GM19397 (cell line): ENCODE measurements at regions not wholly inside any gene's neighbourhood (a gene's known extent, or its start where the extent isn't known, plus 50 kb on each side); places are given as distances from the start of the nearest gene placed in this dataset.

Experiments used
- ATAC-seq: cut with Tn5 transposase; IDR thresholded peaks from one replicate; pipeline ENCODE4 v1.9.1; 2021; ENCODE audit warnings: mild to moderate bottlenecking, moderate library complexity; ENCODE audit not compliant: unreplicated experiment

DNA sequence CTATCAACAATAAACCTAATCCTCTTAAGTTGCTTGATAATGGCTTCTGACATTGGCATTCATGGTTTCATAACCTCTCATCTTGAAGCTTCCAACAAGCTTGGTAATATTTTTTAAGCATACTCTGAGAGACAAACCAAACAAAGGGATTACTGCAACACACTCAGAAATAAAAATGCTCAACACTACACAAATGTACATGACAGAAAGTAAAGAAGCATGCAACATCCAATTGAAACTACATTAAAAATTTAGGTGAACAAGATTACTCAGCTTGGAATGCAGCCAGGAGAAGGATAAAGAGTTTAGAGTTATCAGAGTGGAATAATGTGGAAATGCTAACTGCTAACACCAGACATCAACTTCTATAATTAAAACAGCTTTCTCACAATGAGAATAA is 1136.6 kb upstream of the PABPC4L start:
- no peak for ATAC-seq

DNA sequence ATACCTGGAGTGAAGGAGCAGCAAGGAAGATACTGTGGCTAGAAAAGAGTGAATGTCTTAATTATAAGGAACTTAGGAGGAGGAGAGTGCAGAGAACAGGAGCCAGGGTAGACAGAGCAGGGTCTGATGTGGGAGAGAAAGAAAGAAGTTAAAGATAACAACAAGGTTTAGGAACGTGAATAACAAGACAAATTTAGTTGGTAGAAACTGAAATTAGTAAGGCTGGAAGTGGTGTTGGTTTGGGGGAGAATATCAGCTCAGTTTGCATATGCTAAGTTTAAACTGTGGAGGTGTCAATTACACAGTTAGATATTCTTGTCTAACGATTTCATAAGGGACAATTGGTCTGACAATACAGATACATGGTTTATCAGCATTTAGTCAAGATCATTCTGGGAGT is 1123.7 kb upstream of the PABPC4L start:
- no peak for ATAC-seq

- no peak for ATAC-seq
These were observed 1118.1 kb upstream of the PABPC4L start for GRCh38 chr4:135319685-135320084.

- ATAC-seq = no peak
These were observed 1114.7 kb upstream of the PABPC4L start for GRCh38 chr4:135316266-135316779.

GRCh38 chr4:135290136-135290535 is 1088.5 kb upstream of the PABPC4L start:
- ATAC-seq = no peak

- no peak for ATAC-seq
These were observed 1082.3 kb upstream of the PABPC4L start for GRCh38 chr4:135283934-135284333.

DNA sequence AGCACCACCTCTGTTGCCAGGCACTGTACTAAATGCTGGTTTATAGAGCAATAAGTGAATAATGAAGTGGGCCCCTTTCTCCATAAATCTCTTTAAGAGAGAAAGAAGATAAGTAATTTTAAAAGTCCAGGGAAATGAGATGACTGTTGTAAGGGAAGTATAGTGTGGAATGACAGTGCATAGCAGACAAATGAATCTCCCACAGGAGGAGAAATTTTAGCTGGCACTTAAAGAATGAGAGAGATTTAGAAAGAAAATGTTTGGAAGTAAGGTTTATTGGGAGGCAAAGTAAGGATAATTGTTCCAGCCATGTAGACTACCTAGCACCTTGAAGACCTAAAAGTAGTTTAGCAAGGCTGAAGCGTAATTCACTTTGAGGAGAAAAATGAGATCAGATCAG is 1081.1 kb upstream of the PABPC4L start:
- no peak for ATAC-seq

- ATAC-seq = no peak
These were observed 1079.6 kb upstream of the PABPC4L start for GRCh38 chr4:135281230-135281629.

GRCh38 chr4:135277980-135278315 is 1076.4 kb upstream of the PABPC4L start:
- ATAC-seq = no peak

DNA sequence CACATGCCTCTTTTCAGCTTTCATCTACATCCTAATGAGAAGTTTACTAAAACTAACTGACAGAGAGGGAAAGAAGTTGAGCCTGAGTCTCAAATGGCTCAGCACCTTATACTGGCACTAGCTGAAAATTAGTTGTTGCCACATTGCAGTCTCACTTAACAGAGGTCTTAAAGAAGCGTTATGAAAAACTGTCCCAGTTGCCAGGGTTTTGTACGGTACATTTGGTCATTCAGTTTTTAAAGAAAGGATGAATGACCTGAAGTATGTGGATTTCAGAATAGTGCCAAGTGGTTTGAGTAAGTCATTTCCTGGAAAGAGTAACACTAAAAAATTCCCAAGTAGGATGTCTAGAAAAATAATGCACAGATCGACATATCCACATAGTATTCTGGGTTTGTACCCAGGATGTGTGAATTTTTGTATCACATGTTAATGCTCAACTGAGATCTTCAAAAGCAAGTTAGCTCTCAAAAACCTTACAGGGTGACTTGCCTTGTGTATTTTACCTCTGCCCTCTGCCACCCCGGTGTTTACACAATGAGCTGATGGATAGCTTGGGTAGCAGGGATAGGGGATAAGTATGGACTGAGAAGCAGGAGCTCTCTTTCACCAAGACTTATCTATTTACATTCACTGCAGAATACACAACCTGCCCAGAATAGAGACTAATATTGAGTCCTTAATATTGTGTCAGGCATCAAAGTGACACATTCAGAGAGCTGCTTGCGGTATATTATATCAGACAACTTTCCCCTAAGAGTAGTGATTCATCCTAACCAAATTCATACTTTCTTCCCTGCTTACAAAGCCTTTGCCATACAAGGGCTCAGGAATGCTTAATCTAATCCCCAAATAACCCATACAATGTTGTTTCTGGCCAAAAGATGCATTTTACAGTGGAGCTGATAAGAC is 1075.7 kb upstream of the PABPC4L start:
- no peak for ATAC-seq

DNA sequence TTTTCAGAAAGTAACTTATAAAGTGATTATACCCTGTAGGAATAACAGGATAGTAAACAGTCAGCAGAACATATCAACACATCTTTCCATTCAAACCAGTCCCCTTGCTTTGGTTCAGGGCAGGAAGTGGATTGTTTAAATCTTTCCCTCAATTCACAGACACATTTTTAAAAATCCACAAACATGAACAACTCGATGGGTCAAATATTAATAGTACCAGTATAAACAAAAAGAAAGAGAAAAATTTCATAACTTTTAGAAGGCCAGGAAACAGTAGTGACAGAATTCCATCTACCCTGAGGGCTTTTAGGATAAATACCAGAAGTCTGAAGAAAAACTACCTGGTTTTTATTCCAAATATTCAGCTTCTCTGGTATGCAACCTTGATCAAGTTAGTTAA is 1072.8 kb upstream of the PABPC4L start:
- ATAC-seq = no peak

DNA sequence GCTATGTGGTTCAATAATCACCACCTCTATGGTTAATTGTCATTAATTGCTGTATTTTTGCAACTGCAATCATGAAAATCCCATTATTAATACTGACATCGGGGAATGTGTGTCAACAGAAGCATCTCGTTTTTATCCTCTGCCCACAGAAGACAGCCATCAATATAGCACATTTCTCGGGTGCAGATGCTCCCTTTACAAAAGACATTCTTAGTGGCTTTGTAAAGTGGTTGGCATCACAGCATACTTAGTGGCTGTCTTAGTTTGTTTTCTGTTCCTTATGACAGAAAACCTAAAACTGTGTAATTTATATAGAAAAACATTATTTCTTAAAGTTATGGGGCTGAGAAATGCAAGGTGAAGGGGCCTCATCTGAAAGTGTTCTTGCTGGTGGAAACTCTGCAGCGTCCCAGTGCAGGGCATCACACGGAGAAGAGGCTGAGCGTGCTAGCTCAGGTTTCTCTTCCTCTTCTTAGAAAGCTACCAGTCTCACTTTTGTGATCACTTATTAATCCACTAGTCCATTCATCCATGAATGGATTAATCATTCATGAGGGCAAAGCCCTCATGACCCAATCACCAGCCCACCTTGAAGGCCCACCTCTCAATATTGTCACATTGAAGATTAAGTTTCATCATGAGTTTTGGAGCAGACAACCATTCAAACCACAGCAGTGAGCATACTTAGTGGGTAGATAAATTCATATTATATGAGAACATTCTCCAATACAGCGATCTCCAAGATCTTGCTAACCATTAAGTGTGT is 1067.7 kb upstream of the PABPC4L start:
- ATAC-seq = peak; percentile 89

GRCh38 chr4:135268369-135268768 is 1066.8 kb upstream of the PABPC4L start:
- ATAC-seq = no peak

GRCh38 chr4:135267148-135267865 is 1065.7 kb upstream of the PABPC4L start:
- ATAC-seq = no peak

DNA sequence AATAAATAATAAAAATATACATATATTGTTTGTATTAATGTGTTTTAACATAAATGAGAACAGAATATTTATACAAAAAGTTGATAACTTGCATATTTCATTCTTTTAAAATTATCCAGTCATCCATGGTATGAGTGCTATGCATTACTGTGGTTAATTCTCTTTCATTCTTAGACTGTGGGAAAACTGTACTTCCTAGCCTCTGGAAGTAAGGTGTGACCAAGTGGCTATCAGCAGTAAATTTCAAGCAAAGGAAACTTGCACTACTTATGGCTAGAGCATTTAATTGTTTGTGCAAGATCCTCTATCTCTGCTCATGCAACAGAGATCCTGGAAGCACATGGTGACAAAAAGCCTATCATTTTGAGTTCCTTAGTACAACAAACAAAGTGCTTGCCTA is 1054.5 kb upstream of the PABPC4L start:
- no peak for ATAC-seq

GRCh38 chr4:135250040-135250439 is 1048.5 kb upstream of the PABPC4L start:
- ATAC-seq = no peak

DNA sequence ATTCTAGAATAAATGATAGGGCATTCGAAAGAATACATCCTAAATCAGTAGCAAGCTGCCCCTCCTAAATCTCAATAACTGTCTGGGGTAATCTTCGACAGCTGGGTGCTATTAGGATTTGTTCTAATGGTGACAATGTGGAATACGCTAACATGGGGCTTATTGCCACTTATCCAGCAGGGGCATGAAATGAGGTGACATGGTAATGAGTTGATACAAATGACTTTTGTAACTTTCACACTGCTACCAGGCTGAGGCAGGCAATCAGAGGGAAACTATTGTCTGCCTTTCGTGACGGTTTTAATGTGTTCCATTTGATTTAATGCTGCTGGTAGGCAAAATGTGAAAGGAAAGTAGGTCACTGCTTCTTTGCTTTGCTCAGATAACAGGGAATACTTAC is 1047.4 kb upstream of the PABPC4L start:
- ATAC-seq = no peak

- ATAC-seq = no peak
These were observed 1043.1 kb upstream of the PABPC4L start for GRCh38 chr4:135244696-135245095.

- no peak for ATAC-seq
These were observed 1042.5 kb upstream of the PABPC4L start for GRCh38 chr4:135244056-135244455.

GRCh38 chr4:135240796-135241195 is 1039.2 kb upstream of the PABPC4L start:
- ATAC-seq = no peak

DNA sequence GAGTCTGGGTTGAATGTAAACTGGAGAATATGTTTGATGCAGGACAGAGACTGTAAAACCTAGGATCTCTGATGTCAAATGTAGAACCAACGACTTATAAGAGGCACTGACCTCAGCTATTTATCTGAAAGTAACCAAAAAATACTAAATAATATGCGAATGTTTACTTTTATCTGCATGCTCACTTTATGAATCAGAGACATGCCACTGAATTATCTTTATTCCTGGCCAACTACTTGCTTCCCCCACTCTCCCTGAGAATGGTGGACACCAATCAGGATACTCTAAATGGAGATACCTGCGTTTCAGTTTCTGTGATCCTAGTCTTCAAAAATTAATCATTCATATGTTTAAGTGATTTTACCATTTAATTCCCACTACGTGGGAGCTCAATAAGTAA is 1038.4 kb upstream of the PABPC4L start:
- no peak for ATAC-seq
